SU-DHL-6 (cell line): ENCODE measurements at regions not wholly inside any gene's neighbourhood (a gene's known extent, or its start where the extent isn't known, plus 50 kb on each side); places are given as distances from the start of the nearest gene placed in this dataset.

ENCODE experiments used
- EZH2phosphoT487 ChIP-seq: fragments of 200-600 bp; sonication (generic), shearing (Covaris generic); conservative IDR thresholded peaks from 2 replicates; pipeline ENCODE4 v1.6.1; 2018; ENCODE audit warnings: mild to moderate bottlenecking, antibody characterized with exemption, low read length, moderate library complexity, mixed read lengths
- TF ChIP-seq, protein P1 (sequence below): fragments of 200-600 bp; sonication (generic); IDR thresholded peaks from one replicate; pipeline ENCODE4 v1.5.1; 2017; ENCODE audit warnings: antibody characterized with exemption, mild to moderate bottlenecking, low read length, moderate library complexity; ENCODE audit not compliant: insufficient read depth, poor library complexity, severe bottlenecking

DNA sequence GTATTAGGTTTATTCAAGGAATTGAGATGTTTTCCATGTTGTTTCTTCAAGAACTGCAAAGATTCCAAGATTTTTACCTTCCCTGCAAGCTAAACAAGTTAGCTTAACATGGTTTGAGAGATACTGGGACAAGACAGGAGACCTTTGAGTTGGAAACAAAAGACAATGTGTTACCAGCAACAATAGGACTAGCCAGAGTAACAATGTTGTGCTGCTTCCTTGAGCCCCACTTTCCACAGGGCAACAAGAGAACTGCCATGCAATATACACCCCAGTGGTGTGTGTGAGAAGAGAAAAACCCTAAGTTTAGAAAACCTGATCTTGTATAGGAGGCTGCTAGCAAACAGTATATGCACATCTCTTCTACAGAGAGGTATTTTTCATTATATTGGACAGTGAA is 264.6 kb downstream of the PCDH20 start:
- TF ChIP-seq, protein P1, sequence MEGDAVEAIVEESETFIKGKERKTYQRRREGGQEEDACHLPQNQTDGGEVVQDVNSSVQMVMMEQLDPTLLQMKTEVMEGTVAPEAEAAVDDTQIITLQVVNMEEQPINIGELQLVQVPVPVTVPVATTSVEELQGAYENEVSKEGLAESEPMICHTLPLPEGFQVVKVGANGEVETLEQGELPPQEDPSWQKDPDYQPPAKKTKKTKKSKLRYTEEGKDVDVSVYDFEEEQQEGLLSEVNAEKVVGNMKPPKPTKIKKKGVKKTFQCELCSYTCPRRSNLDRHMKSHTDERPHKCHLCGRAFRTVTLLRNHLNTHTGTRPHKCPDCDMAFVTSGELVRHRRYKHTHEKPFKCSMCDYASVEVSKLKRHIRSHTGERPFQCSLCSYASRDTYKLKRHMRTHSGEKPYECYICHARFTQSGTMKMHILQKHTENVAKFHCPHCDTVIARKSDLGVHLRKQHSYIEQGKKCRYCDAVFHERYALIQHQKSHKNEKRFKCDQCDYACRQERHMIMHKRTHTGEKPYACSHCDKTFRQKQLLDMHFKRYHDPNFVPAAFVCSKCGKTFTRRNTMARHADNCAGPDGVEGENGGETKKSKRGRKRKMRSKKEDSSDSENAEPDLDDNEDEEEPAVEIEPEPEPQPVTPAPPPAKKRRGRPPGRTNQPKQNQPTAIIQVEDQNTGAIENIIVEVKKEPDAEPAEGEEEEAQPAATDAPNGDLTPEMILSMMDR = no peak
- no peak for TF ChIP-seq EZH2phosphoT487
